T-helper 2 cell treated with Interferon-gamma antibody and Interleukin-4, amounts not matched to agents 5 μg/mL and 100 μg/mL, for 36 hours (primary cell): ENCODE measurements at regions not wholly inside any gene's neighbourhood (a gene's known extent, or its start where the extent isn't known, plus 50 kb on each side); places are given as distances from the start of the nearest gene placed in this dataset.

ENCODE experiments used
- DNase-seq: peaks from one replicate; pipeline ENCODE4 v3.0.0; 2021; ENCODE audit warnings: low spot score
- H3K27ac Mint-ChIP-seq: one replicate; pipeline ENCODE4 v1.8.0; 2021; ENCODE audit warnings: mild to moderate bottlenecking, mixed read lengths
- H3K27me3 Mint-ChIP-seq: one replicate; pipeline ENCODE4 v1.8.0; 2021; ENCODE audit warnings: low read depth, mixed read lengths
- H3K36me3 Mint-ChIP-seq: one replicate; pipeline ENCODE4 v1.8.0; 2021; ENCODE audit warnings: low read depth, mixed read lengths
- H3K4me1 Mint-ChIP-seq: one replicate; pipeline ENCODE4 v1.8.0; 2021; ENCODE audit warnings: low read depth, mixed read lengths
- H3K4me3 Mint-ChIP-seq: one replicate; pipeline ENCODE4 v1.8.0; 2022; ENCODE audit warnings: mild to moderate bottlenecking, moderate library complexity, mixed read lengths
- H3K9me3 Mint-ChIP-seq: one replicate; pipeline ENCODE4 v1.8.0; 2021; ENCODE audit warnings: mixed read lengths

- Mint-ChIP-seq H3K27ac (no peak overlapping the region), H3K4me3 (no peak overlapping the region), H3K36me3 (no peaks in the 10 kb centered on the region), H3K4me1 (no peaks in the 10 kb centered on the region), H3K27me3 (no peaks in the 10 kb centered on the region), H3K9me3 (peaks cover 7% of the 10 kb centered on the region)
- no peak for DNase-seq
Measured at GRCh38 chr9:81506941-81507864, 182.1 kb downstream of the TLE1 start.

GRCh38 chr9:81499594-81499993 lies 189.8 kb downstream of the TLE1 start:
- H3K27me3 Mint-ChIP-seq, result no peaks in the 10 kb centered on the region
- no peak for DNase-seq
- no peak overlapping the region for H3K27ac Mint-ChIP-seq
- no peaks in the 10 kb centered on the region for H3K4me1 Mint-ChIP-seq
- H3K4me3 Mint-ChIP-seq, result no peak overlapping the region
- H3K9me3 Mint-ChIP-seq, result no peaks in the 10 kb centered on the region
- H3K36me3 Mint-ChIP-seq, result no peaks in the 10 kb centered on the region

GRCh38 chr9:81499021-81499454 lies 190.3 kb downstream of the TLE1 start:
- no peak for DNase-seq
- no peaks in the 10 kb centered on the region for H3K9me3 Mint-ChIP-seq

GRCh38 chr9:81498576-81498975 lies 190.8 kb downstream of the TLE1 start:
- H3K9me3 Mint-ChIP-seq, result no peaks in the 10 kb centered on the region
- no peaks in the 10 kb centered on the region for H3K27me3 Mint-ChIP-seq
- no peak overlapping the region for H3K27ac Mint-ChIP-seq
- DNase-seq, result no peak
- H3K4me3 Mint-ChIP-seq, result no peak overlapping the region
- H3K36me3 Mint-ChIP-seq, result no peaks in the 10 kb centered on the region
- no peaks in the 10 kb centered on the region for H3K4me1 Mint-ChIP-seq

More at GRCh38 chr9:81499021-81499454, 190.3 kb downstream of the TLE1 start:
- Mint-ChIP-seq H3K27ac (no peak overlapping the region), H3K36me3 (no peaks in the 10 kb centered on the region), H3K27me3 (no peaks in the 10 kb centered on the region), H3K4me3 (no peak overlapping the region), H3K4me1 (no peaks in the 10 kb centered on the region)

DNA sequence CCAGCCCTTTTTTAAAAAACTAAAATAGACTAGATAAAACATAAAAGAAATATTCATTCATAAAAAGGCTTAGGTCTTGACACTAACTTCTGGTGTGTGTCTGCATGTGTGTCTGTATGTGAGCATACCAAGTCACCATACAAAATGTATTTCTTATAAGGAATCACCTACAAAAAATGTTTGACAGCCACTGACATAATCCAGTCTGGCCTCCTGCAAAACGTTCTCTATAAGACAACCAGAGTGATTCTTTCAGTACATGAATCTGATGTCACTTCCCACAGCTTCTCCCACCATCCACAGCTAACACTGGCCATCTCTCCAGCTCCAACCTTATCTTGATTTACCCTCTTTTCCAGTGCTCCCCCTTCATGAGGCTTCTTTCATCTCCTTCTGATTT lies 192.3 kb downstream of the TLE1 start:
- no peak for DNase-seq
- no peak overlapping the region for H3K27ac Mint-ChIP-seq
- H3K27me3 Mint-ChIP-seq, result no peaks in the 10 kb centered on the region
- H3K4me1 Mint-ChIP-seq, result no peaks in the 10 kb centered on the region
- no peaks in the 10 kb centered on the region for H3K36me3 Mint-ChIP-seq
- H3K4me3 Mint-ChIP-seq, result no peak overlapping the region
- no peaks in the 10 kb centered on the region for H3K9me3 Mint-ChIP-seq

DNA sequence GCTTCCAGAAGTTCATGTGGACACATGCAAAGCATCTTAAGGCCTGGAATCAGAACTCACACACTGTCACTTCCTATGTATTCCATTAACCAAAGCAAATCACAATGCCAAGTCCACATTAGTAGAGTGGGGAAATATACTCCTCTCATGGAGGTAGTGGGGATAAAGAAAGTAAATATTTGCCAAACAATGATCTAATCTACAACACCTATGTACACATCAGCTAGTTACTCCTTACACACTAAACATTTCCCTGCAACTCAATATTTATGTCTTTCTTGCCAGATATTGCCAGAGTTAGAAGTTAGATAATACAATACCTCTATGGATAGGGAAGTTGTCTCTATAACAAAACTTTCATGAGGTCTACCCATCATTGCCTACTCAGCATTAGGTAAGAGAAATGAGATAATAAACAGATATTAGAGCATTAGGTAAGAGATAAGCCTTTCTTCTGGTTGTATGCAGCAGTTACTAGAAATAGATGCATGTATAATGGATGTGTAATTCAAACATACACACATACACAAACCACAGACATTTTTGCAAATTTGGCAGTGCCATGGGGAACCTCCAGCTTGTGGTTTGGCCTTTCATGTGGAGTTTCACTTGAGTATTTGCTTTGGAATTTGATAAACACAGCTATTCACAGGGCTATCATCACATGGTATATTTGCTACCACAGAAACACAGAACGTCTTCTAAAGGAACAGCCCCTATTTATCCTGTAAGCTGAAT lies 196.5 kb downstream of the TLE1 start:
- no peaks in the 10 kb centered on the region for H3K4me1 Mint-ChIP-seq
- H3K27me3 Mint-ChIP-seq, result no peaks in the 10 kb centered on the region
- H3K27ac Mint-ChIP-seq, result no peak overlapping the region
- DNase-seq, result no peak
- H3K4me3 Mint-ChIP-seq, result no peak overlapping the region
- H3K36me3 Mint-ChIP-seq, result no peaks in the 10 kb centered on the region
- peaks cover 3% of the 10 kb centered on the region for H3K9me3 Mint-ChIP-seq

DNA sequence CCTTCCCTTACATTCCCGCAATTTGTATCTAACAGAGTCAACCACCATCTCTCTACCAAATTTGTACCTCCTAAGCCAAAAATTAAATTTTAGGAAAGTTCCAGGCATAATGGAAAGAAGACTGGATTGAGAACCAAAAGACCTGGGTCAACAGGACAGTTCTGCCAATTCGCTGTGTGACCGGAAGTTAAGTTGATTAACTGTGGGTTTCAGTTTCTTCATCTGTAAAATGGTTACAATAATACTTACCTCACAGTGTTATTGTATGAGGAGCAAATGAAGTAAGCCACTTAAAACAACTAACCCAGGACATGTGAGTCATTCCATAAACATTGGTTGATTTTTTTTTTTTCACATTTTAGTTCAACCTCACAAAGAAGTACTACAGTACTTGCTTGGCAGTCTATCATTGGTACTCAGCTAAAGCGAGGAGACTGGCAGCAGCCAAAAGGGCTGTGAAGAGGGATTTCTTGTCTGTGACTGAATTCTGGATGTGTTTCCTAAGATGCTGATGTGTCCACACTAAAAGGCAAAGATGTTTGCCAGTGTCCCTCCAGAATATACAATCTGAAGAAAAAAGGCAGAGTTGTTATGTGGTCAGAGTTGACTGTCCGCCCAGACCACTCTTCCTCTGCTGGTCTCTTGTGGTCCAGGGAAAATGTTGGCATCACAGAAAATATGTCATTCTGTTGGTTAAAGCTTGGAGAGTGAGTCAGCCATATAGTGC lies 198.6 kb downstream of the TLE1 start:
- H3K36me3 Mint-ChIP-seq, result no peaks in the 10 kb centered on the region
- peaks cover 3% of the 10 kb centered on the region for H3K9me3 Mint-ChIP-seq
- H3K4me1 Mint-ChIP-seq, result no peaks in the 10 kb centered on the region
- H3K27me3 Mint-ChIP-seq, result no peaks in the 10 kb centered on the region
- no peak overlapping the region for H3K4me3 Mint-ChIP-seq
- no peak overlapping the region for H3K27ac Mint-ChIP-seq
- DNase-seq, result no peak

DNA sequence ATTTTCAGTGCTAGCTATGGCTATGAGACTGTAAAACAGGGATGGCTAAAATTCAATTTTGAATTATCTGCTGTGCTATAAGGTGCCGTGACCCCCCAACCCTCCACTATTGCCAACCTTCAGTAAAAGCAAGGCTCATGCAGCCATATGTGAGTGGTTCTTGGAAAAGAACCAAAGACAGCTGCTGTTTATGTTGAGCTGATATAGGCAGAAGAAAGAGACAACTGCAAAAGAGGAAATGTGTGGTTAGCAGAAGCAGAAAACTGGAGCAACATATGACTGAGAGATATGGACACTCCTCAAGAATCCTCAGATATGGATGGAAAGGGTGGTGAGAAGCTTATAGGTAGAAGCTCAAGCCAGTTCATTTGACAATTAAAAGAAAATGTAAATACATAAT lies 200.3 kb downstream of the TLE1 start:
- Mint-ChIP-seq H3K36me3 (no peaks in the 10 kb centered on the region), H3K9me3 (peaks cover 3% of the 10 kb centered on the region), H3K27me3 (no peaks in the 10 kb centered on the region), H3K4me3 (no peak overlapping the region), H3K4me1 (no peaks in the 10 kb centered on the region), H3K27ac (no peak overlapping the region)
- DNase-seq, result no peak

DNA sequence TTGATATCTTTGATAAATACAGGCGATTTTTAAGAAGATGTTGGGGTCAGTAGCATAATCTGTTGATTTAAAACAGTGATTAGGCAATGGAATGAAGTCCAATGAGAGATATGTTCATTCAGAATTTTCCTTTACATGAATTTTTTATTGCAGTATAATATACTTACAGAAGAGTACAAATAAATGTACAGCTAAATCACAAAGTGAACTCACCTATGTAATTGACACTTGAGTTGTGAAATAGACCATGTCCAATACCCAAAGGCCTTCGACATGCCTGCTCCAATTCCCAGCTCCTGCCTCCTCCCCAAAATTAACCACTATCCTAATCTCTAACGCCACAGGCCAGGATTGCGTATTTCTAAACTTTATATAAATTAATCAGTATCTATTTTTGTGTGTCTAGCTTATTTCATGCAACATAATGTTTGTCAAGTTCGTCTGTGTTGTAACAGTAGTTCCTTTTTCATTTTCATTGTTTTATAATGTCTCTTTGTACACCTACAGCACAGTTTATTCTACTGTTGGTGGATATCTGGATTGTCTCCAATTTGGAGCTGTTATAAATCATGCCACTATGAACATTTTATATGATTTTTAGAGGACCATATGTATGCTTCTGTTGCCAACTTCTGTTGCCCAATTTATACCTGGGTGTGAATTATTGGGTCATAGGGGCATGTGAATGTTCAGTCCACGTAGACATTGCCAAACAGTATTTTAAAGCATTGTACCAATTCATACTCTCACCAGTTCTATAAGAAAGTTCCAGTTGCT lies 208.3 kb downstream of the TLE1 start:
- Mint-ChIP-seq H3K27me3 (no peaks in the 10 kb centered on the region), H3K4me3 (no peak overlapping the region), H3K27ac (no peak overlapping the region), H3K4me1 (no peaks in the 10 kb centered on the region), H3K36me3 (no peaks in the 10 kb centered on the region), H3K9me3 (peaks cover 4% of the 10 kb centered on the region)
- DNase-seq, result no peak

GRCh38 chr9:81479573-81479972 lies 209.8 kb downstream of the TLE1 start:
- Mint-ChIP-seq H3K4me1 (no peaks in the 10 kb centered on the region), H3K36me3 (no peaks in the 10 kb centered on the region), H3K27ac (no peak overlapping the region), H3K4me3 (no peak overlapping the region), H3K27me3 (no peaks in the 10 kb centered on the region), H3K9me3 (peaks cover 4% of the 10 kb centered on the region)
- no peak for DNase-seq

GRCh38 chr9:81477669-81478068 lies 211.7 kb downstream of the TLE1 start:
- Mint-ChIP-seq H3K27me3 (no peaks in the 10 kb centered on the region), H3K4me3 (no peak overlapping the region), H3K27ac (no peak overlapping the region), H3K4me1 (no peaks in the 10 kb centered on the region), H3K9me3 (peaks cover 4% of the 10 kb centered on the region), H3K36me3 (no peaks in the 10 kb centered on the region)
- no peak for DNase-seq

- Mint-ChIP-seq H3K36me3 (no peaks in the 10 kb centered on the region), H3K9me3 (peaks cover 4% of the 10 kb centered on the region), H3K27ac (no peak overlapping the region), H3K27me3 (no peaks in the 10 kb centered on the region), H3K4me1 (no peaks in the 10 kb centered on the region), H3K4me3 (no peak overlapping the region)
- DNase-seq, result no peak
Measured at GRCh38 chr9:81476813-81477490, 212.4 kb downstream of the TLE1 start.

- Mint-ChIP-seq H3K4me3 (no peak overlapping the region), H3K27me3 (no peaks in the 10 kb centered on the region), H3K4me1 (no peaks in the 10 kb centered on the region), H3K27ac (no peak overlapping the region), H3K9me3 (no peaks in the 10 kb centered on the region), H3K36me3 (no peaks in the 10 kb centered on the region)
- no peak for DNase-seq
Measured at GRCh38 chr9:81474792-81475191, 214.6 kb downstream of the TLE1 start.
